ENCODE measurements at regions not wholly inside any gene's neighbourhood (a gene's known extent, or its start where the extent isn't known, plus 50 kb on each side); places are given as distances from the start of the nearest gene placed in this dataset.

DNA sequence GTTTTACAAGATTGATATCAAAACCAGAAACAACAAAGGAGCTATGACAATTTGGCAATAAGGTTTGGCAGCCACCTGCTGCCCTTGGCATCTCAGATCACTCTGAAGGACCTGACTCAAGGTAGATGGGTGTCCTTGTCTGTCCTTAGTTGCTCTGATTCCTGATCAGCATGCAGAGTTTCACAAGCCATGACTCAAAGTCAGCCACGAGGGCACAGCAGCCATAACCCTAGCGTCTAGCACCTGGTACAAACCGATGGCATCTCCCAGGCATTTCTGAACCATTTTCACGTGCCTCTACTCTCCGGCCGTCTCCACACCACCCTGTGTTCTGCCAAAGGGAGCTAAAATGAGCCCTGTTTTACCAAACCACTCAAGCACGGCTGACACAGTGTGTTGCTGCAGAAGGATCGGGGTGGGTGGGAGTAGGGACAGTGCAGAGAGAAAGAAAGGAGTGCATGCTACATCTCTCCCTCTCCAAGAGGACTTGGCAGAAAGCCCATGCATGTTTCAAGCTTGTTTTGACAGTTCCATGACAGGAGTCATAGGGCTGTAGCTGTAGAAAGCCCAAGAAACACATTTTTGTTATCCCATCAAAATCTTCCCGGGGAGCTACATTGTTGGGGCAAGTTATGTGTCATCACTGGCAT lies 297.3 kb downstream of the ABCC12 start:
- TF ChIP-seq, protein P1, sequence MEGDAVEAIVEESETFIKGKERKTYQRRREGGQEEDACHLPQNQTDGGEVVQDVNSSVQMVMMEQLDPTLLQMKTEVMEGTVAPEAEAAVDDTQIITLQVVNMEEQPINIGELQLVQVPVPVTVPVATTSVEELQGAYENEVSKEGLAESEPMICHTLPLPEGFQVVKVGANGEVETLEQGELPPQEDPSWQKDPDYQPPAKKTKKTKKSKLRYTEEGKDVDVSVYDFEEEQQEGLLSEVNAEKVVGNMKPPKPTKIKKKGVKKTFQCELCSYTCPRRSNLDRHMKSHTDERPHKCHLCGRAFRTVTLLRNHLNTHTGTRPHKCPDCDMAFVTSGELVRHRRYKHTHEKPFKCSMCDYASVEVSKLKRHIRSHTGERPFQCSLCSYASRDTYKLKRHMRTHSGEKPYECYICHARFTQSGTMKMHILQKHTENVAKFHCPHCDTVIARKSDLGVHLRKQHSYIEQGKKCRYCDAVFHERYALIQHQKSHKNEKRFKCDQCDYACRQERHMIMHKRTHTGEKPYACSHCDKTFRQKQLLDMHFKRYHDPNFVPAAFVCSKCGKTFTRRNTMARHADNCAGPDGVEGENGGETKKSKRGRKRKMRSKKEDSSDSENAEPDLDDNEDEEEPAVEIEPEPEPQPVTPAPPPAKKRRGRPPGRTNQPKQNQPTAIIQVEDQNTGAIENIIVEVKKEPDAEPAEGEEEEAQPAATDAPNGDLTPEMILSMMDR (IDR thresholded peaks at IDR 0.05): no peak
- no peak for TF ChIP-seq POLR2A (IDR thresholded peaks at IDR 0.05)

All from body of pancreas (tissue), 4 donors.